ENCODE measurements at regions not wholly inside any gene's neighbourhood (a gene's known extent, or its start where the extent isn't known, plus 50 kb on each side); places are given as distances from the start of the nearest gene placed in this dataset.

GRCh38 chr9:107228496-107229039 lies 54.5 kb upstream of the RAD23B start:
- no peak for TF ChIP-seq CTCF (IDR thresholded peaks at IDR 0.05; ENCODE audit: insufficient read depth, low read length, poor library complexity, severe bottlenecking)
- DNase-seq (ENCODE audit: extremely low read depth, insufficient read length), result no peak
- no peak overlapping the region for H3K4me3 ChIP-seq (replicated peaks; ENCODE audit: low read depth, low read length)
- H3K36me3 ChIP-seq (ENCODE audit: control insufficient read depth, insufficient read depth, low read length), result no peaks in the 10 kb centered on the region
- H3K27me3 ChIP-seq (replicated peaks; ENCODE audit: control insufficient read depth, insufficient read depth, low read length), result no peaks in the 10 kb centered on the region

- Histone ChIP-seq H3K36me3 (ENCODE audit: control insufficient read depth, insufficient read depth, low read length) (no peaks in the 10 kb centered on the region), H3K27me3 (replicated peaks; ENCODE audit: control insufficient read depth, insufficient read depth, low read length) (no peaks in the 10 kb centered on the region), H3K4me3 (replicated peaks; ENCODE audit: low read depth, low read length) (no peak overlapping the region)
- no peak for DNase-seq (ENCODE audit: extremely low read depth, insufficient read length)
- no peak for TF ChIP-seq CTCF (IDR thresholded peaks at IDR 0.05; ENCODE audit: insufficient read depth, low read length, poor library complexity, severe bottlenecking)
These were observed 53.8 kb upstream of the RAD23B start for GRCh38 chr9:107229241-107229741.
